ENCODE measurements at regions not wholly inside any gene's neighbourhood (a gene's known extent, or its start where the extent isn't known, plus 50 kb on each side); places are given as distances from the start of the nearest gene placed in this dataset.

GRCh38 chr1:184270556-184270955 is 116.3 kb upstream of the C1orf21 start:
- TF ChIP-seq, protein P1, sequence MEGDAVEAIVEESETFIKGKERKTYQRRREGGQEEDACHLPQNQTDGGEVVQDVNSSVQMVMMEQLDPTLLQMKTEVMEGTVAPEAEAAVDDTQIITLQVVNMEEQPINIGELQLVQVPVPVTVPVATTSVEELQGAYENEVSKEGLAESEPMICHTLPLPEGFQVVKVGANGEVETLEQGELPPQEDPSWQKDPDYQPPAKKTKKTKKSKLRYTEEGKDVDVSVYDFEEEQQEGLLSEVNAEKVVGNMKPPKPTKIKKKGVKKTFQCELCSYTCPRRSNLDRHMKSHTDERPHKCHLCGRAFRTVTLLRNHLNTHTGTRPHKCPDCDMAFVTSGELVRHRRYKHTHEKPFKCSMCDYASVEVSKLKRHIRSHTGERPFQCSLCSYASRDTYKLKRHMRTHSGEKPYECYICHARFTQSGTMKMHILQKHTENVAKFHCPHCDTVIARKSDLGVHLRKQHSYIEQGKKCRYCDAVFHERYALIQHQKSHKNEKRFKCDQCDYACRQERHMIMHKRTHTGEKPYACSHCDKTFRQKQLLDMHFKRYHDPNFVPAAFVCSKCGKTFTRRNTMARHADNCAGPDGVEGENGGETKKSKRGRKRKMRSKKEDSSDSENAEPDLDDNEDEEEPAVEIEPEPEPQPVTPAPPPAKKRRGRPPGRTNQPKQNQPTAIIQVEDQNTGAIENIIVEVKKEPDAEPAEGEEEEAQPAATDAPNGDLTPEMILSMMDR (conservative IDR thresholded peaks at IDR 0.05): no peak
- TF ChIP-seq EZH2 (IDR thresholded peaks at IDR 0.05; ENCODE audit: low read depth): no peak
